ENCODE measurements at regions not wholly inside any gene's neighbourhood (a gene's known extent, or its start where the extent isn't known, plus 50 kb on each side); places are given as distances from the start of the nearest gene placed in this dataset.

DNA sequence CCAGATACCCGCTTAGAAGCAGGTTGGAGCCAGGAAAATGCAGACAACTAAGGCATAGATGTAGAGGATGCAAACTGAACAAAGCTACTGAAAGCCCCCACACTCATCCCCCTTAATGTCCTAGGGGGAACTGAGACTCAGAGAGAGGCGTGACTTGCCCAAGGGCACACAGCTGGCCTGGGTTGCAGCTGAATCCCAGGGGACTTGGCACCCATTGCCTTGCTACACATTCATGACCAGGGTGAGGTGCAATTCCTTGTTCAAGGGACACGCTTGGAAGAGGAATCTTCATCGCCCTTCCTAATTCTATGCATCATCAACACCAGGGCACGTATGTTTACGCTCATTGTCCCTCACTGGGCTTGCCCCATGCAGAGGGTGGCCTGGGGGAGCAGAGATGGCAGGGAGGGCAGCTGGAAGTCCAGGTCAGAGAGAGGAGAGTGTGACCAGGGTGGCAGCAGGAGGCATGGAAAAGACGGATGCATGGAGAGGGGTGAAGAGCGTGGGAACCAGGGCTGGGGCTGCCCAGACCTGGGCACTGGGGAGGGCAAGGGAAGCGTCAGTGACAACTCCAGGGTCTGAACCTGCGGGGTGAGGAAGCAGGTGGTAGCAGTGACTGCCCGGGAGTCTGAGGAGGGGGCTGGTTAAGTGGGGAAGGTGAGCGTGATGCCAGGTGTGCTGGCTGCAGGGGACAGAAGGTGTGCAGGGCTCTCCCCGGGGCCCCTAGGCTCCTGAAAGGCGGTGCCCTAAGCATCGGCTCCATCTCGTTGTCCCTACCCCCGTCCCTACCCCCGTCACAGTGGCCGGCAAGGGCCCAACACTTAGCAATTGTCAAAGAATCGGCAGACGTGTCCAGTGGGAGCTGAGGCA lies 267.1 kb upstream of the TNRC6C start:
- Histone ChIP-seq H3K4me1 (ENCODE audit: control insufficient read depth, extremely low read depth, insufficient read depth, low read length) (no peaks in the 10 kb centered on the region), H3K27ac (ENCODE audit: insufficient read depth, low read length) (no peak overlapping the region)
- DNase-seq (ENCODE audit: low read depth in 2 of 2) = no peak

DNA sequence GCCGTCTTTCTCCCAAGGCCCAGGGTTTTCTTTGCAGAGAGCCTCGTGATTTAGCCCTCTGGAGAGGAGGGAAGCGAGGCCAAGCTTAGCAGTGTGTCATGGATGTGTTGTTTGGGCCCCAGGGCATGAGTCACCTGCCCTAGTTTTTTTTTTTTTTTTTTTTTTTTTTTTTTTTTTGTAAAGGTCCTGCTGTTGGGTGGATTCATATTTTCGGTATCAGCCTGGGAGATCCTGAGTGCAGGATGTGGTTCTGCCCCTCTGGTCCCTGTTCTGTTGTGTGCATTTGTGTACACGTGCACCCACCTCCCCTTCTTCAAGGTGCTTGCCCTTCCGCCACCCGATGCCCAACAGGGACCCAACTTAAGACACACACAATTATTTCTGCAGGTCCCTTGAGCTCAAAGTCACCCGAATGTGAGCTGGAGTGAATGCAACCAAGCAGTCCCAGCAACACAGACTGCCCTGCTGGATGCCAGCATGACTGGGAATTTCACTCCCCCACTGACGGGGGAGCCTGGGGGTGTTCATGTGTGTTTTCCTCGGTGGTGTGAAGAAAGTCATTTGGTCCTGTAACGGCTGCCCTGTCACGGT lies 265.8 kb upstream of the TNRC6C start:
- H3K4me2 ChIP-seq (ENCODE audit: extremely low read depth, insufficient read depth, low read length) = no peak overlapping the region
- H3K4me1 ChIP-seq (ENCODE audit: control insufficient read depth, extremely low read depth, insufficient read depth, low read length) = no peaks in the 10 kb centered on the region
- no peak overlapping the region for H3K4me3 ChIP-seq (replicated peaks in 1 of 4; ENCODE audit: control extremely low read depth in 1 of 4, insufficient read depth in 1 of 4, low read depth in 3 of 4, low read length in 4 of 4)
- H3K36me3 ChIP-seq (ENCODE audit: control insufficient read depth, insufficient read depth, low read length) = no peaks in the 10 kb centered on the region
- H4K20me1 ChIP-seq (ENCODE audit: control insufficient read depth, extremely low read depth, insufficient read depth, low read length) = no peaks in the 10 kb centered on the region
- no peak overlapping the region for H3K9ac ChIP-seq (ENCODE audit: insufficient read depth, low read length)
- no peak overlapping the region for H3K27ac ChIP-seq (ENCODE audit: insufficient read depth, low read length)
- no peaks in the 10 kb centered on the region for H3K79me2 ChIP-seq (ENCODE audit: control insufficient read depth, insufficient read depth, low read length)
- peaks cover 10% of the 10 kb centered on the region for H3K27me3 ChIP-seq (ENCODE audit: control insufficient read depth, insufficient read depth, low read length)
- H2AFZ ChIP-seq (ENCODE audit: low read length) = no peak overlapping the region
- no peaks in the 10 kb centered on the region for H3K9me3 ChIP-seq (ENCODE audit: control insufficient read depth, insufficient read depth, low read depth, low read length)
- peak in 1 of 2 donors; percentile 34 for DNase-seq (ENCODE audit: low read depth in 2 of 2)
- TF ChIP-seq CTCF (conservative IDR thresholded peaks at IDR 0.05 in 1 of 2, IDR thresholded peaks at IDR 0.05 in 1 of 2; ENCODE audit: low read depth in 1 of 2, low read length in 2 of 2) = no peak
- no peak for TF ChIP-seq EZH2 (IDR thresholded peaks at IDR 0.05; ENCODE audit: low read length, missing control alignments)

More for the DNA sequence above, 267.1 kb upstream of the TNRC6C start:
- Histone ChIP-seq H3K27me3 (ENCODE audit: control insufficient read depth, insufficient read depth, low read length) (peaks cover 6% of the 10 kb centered on the region), H4K20me1 (ENCODE audit: control insufficient read depth, extremely low read depth, insufficient read depth, low read length) (no peaks in the 10 kb centered on the region), H3K9me3 (ENCODE audit: control insufficient read depth, insufficient read depth, low read depth, low read length) (no peaks in the 10 kb centered on the region), H3K79me2 (ENCODE audit: control insufficient read depth, insufficient read depth, low read length) (no peaks in the 10 kb centered on the region), H3K4me3 (replicated peaks in 1 of 4; ENCODE audit: control extremely low read depth in 1 of 4, insufficient read depth in 1 of 4, low read depth in 3 of 4, low read length in 4 of 4) (no peak overlapping the region), H3K36me3 (ENCODE audit: control insufficient read depth, insufficient read depth, low read length) (no peaks in the 10 kb centered on the region), H2AFZ (ENCODE audit: low read length) (no peak overlapping the region), H3K9ac (ENCODE audit: insufficient read depth, low read length) (no peak overlapping the region), H3K4me2 (ENCODE audit: extremely low read depth, insufficient read depth, low read length) (no peak overlapping the region)
- TF ChIP-seq CTCF (conservative IDR thresholded peaks at IDR 0.05 in 1 of 2, IDR thresholded peaks at IDR 0.05 in 1 of 2; ENCODE audit: low read depth in 1 of 2, low read length in 2 of 2) (no peak), EZH2 (IDR thresholded peaks at IDR 0.05; ENCODE audit: low read length, missing control alignments) (no peak)

GRCh38 chr17:77693301-77693700 lies 265.2 kb upstream of the TNRC6C start:
- no peak for DNase-seq (ENCODE audit: low read depth in 2 of 2)
- Histone ChIP-seq H4K20me1 (ENCODE audit: control insufficient read depth, extremely low read depth, insufficient read depth, low read length) (no peaks in the 10 kb centered on the region), H3K27ac (ENCODE audit: insufficient read depth, low read length) (no peak overlapping the region), H3K9me3 (ENCODE audit: control insufficient read depth, insufficient read depth, low read depth, low read length) (no peaks in the 10 kb centered on the region), H3K4me3 (replicated peaks in 1 of 4; ENCODE audit: control extremely low read depth in 1 of 4, insufficient read depth in 1 of 4, low read depth in 3 of 4, low read length in 4 of 4) (no peak overlapping the region), H3K9ac (ENCODE audit: insufficient read depth, low read length) (no peak overlapping the region), H3K36me3 (ENCODE audit: control insufficient read depth, insufficient read depth, low read length) (no peaks in the 10 kb centered on the region), H3K79me2 (ENCODE audit: control insufficient read depth, insufficient read depth, low read length) (no peaks in the 10 kb centered on the region), H2AFZ (ENCODE audit: low read length) (no peak overlapping the region), H3K4me2 (ENCODE audit: extremely low read depth, insufficient read depth, low read length) (no peak overlapping the region), H3K27me3 (ENCODE audit: control insufficient read depth, insufficient read depth, low read length) (peaks cover 10% of the 10 kb centered on the region), H3K4me1 (ENCODE audit: control insufficient read depth, extremely low read depth, insufficient read depth, low read length) (no peaks in the 10 kb centered on the region)
- TF ChIP-seq EZH2 (IDR thresholded peaks at IDR 0.05; ENCODE audit: low read length, missing control alignments) = no peak
- no peak for TF ChIP-seq CTCF (conservative IDR thresholded peaks at IDR 0.05 in 1 of 2, IDR thresholded peaks at IDR 0.05 in 1 of 2; ENCODE audit: low read depth in 1 of 2, low read length in 2 of 2)
